Trophoblast cell (in vitro differentiated cells and primary cell): ENCODE measurements at regions not wholly inside any gene's neighbourhood (a gene's known extent, or its start where the extent isn't known, plus 50 kb on each side); places are given as distances from the start of the nearest gene placed in this dataset.

ENCODE experiments used
- DNase-seq, 2 donors: peaks; one replicate each; pipeline ENCODE4 v3.0.0-alpha.2; 2016
- H2AFZ ChIP-seq: 2 replicates; pipeline ENCODE4 v1.6.1; 2013; ENCODE audit warnings: low read length, moderate library complexity, mild to moderate bottlenecking; ENCODE audit not compliant: insufficient read depth, poor library complexity
- H2AK5ac ChIP-seq: 2 replicates; pipeline ENCODE4 v1.6.1; 2013; ENCODE audit warnings: mild to moderate bottlenecking, low read length
- H2BK120ac ChIP-seq: 2 replicates; pipeline ENCODE4 v1.6.1; 2013; ENCODE audit warnings: low read length, mild to moderate bottlenecking, moderate library complexity; ENCODE audit not compliant: insufficient read depth, poor library complexity
- H2BK12ac ChIP-seq: 2 replicates; pipeline ENCODE4 v1.6.1; 2013; ENCODE audit warnings: mild to moderate bottlenecking, low read length, moderate library complexity
- H2BK5ac ChIP-seq: 2 replicates; pipeline ENCODE4 v1.6.1; 2013; ENCODE audit warnings: low read length, low read depth, moderate library complexity, mild to moderate bottlenecking; ENCODE audit not compliant: poor library complexity
- H3K14ac ChIP-seq: 2 replicates; pipeline ENCODE4 v1.6.1; 2013; ENCODE audit warnings: mild to moderate bottlenecking, low read length
- H3K18ac ChIP-seq: 2 replicates; pipeline ENCODE4 v1.6.1; 2013; ENCODE audit warnings: mild to moderate bottlenecking, low read length
- H3K23ac ChIP-seq: 2 replicates; pipeline ENCODE4 v1.6.1; 2013; ENCODE audit warnings: low read length
- H3K27ac ChIP-seq: 2 replicates; pipeline ENCODE4 v1.5.1; 2013; ENCODE audit warnings: low read depth, mild to moderate bottlenecking, inconsistent platforms, low read length, moderate library complexity
- H3K27me3 ChIP-seq: 2 replicates; pipeline ENCODE4 v1.6.1; 2013; ENCODE audit warnings: inconsistent platforms, mild to moderate bottlenecking, low read length, moderate library complexity; ENCODE audit not compliant: insufficient read depth
- H3K36me3 ChIP-seq, 2 experiments: 1 replicate in 1 of 2; 2 replicates in 1 of 2; pipeline ENCODE4 v1.6.1; 2013; ENCODE audit warnings: low read length in 2 of 2, mild to moderate bottlenecking in 2 of 2, moderate library complexity in 1 of 2; ENCODE audit not compliant: insufficient read depth in 2 of 2, control insufficient read depth in 1 of 2
- H3K4ac ChIP-seq: 2 replicates; pipeline ENCODE4 v1.6.1; 2013; ENCODE audit warnings: low read depth, mild to moderate bottlenecking, low read length, moderate library complexity
- H3K4me1 ChIP-seq, 2 experiments: 1 replicate in 1 of 2; 2 replicates in 1 of 2; pipeline ENCODE4 v1.6.1; 2013; ENCODE audit warnings: low read length in 2 of 2, mild to moderate bottlenecking in 2 of 2, moderate library complexity in 1 of 2; ENCODE audit not compliant: insufficient read depth in 2 of 2, control insufficient read depth in 1 of 2
- H3K4me2 ChIP-seq: 2 replicates; pipeline ENCODE4 v1.6.1; 2013; ENCODE audit warnings: inconsistent platforms, mild to moderate bottlenecking, low read length, moderate library complexity
- H3K4me3 ChIP-seq: 2 replicates; pipeline ENCODE4 v1.5.1; 2013; ENCODE audit warnings: mild to moderate bottlenecking, low read depth, low read length, inconsistent platforms
- H3K79me1 ChIP-seq: one replicate; pipeline ENCODE4 v1.6.1; 2013; ENCODE audit warnings: low read length
- H3K79me2 ChIP-seq: 2 replicates; pipeline ENCODE4 v1.6.1; 2013; ENCODE audit warnings: low read length, mild to moderate bottlenecking; ENCODE audit not compliant: control insufficient read depth, insufficient read depth, poor library complexity
- H3K9ac ChIP-seq: 2 replicates; pipeline ENCODE4 v1.6.1; 2013; ENCODE audit warnings: mild to moderate bottlenecking, low read length
- H3K9me3 ChIP-seq: 2 replicates; pipeline ENCODE4 v1.6.1; 2013; ENCODE audit warnings: low read depth, mild to moderate bottlenecking, control low read depth, inconsistent platforms, low read length; ENCODE audit not compliant: insufficient read depth
- H4K12ac ChIP-seq: 2 replicates; pipeline ENCODE4 v1.6.1; 2013; ENCODE audit warnings: low read depth, mild to moderate bottlenecking, low read length, moderate library complexity
- H4K8ac ChIP-seq: 2 replicates; pipeline ENCODE4 v1.6.1; 2013; ENCODE audit warnings: low read depth, mild to moderate bottlenecking, low read length, moderate library complexity
- H4K91ac ChIP-seq: one replicate; pipeline ENCODE4 v1.6.1; 2013; ENCODE audit warnings: low read depth, mild to moderate bottlenecking, low read length, moderate library complexity
- WGBS: extraction: QIAGEN DNeasy Blood & Tissue Kit; methylation state at CpG from one replicate; pipeline ENCODE4 v1.1.7; 2013; ENCODE audit warnings: missing lambda C conversion rate; ENCODE audit not compliant: insufficient read length, insufficient coverage; ENCODE audit errors: extremely low coverage; 5-methylcytosine and 5-hydroxymethylcytosine counted together

DNA sequence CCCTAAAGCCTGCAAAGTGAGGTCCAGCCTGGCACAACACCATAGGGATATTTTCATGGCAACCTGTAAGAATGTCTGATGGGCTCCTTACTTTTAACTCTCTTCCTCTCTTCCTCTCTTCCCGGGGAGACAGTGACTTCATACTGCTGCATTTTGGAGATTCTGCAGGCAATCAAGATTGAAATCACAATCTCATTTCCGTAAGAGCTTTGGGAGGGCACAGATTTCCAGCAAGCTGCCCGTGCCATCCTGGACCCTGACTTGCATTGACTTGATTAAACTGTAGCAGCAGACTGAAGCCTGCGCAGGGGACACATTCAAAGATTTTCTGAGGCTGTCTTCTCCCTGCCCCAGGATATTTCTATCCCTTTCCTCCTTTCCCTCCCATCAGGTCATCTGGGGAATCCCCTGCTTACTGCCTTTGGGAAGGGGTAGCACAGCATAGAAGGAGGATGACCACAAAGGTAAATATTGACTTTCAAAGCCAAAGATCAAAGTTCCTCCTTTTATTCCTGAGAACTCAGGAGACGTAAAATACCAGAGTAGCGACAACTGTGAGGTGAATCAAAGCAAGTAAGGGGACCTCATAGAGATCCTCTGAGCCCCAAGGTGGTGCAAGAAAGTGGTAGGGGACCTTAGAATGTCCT is 504.0 kb upstream of the ARID1B start:
- Histone ChIP-seq H3K27ac (no peak overlapping the region), H2BK12ac (no peak overlapping the region), H2AFZ (no peak overlapping the region), H3K79me2 (no peaks in the 10 kb centered on the region), H2BK120ac (no peak overlapping the region), H3K4me1 (no peaks in the 10 kb centered on the region), H3K79me1 (no peaks in the 10 kb centered on the region), H3K27me3 (no peaks in the 10 kb centered on the region), H3K4ac (no peak overlapping the region), H3K14ac (no peak overlapping the region), H3K4me3 (no peak overlapping the region), H4K91ac (no peak overlapping the region), H3K36me3 (no peaks in the 10 kb centered on the region), H3K18ac (no peak overlapping the region), H4K8ac (no peak overlapping the region), H2AK5ac (no peak overlapping the region), H3K23ac (no peak overlapping the region), H2BK5ac (no peak overlapping the region), H3K9ac (no peak overlapping the region), H3K4me2 (no peak overlapping the region), H4K12ac (no peak overlapping the region), H3K9me3 (no peaks in the 10 kb centered on the region)
- no CpG with 5 or more reads among the region's 6 CpGs for WGBS
- no peak for DNase-seq

DNA sequence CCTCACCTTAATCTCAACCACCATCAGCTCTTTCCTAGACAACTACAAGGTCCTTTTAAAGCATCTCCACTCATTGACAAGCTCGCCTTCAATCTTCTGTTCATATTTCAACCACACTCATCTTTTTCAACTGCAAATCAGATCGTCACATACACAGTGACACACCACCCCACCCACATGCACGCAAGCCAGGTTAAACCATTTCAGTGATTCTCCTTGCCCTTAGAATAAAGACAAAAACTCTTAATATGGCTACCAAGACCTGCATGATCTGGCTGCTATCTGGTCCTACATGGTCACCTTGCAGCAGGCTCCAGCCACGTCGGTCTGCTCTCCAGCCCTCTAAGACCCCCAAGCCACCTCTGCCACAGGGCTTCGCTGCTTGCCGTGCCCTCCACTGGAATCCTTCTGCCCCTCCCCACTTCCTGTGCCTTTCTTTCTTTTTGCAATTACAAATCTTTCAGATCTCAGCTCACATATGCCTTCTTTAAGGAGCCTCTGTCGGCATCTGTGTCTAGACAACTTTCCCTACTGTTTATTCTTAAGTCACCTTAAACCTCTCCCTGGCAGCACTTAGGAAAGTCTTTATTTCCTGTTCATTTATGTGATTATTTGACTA is 507.3 kb upstream of the ARID1B start:
- H3K9me3 ChIP-seq = peaks cover 1% of the 10 kb centered on the region
- H2BK5ac ChIP-seq = no peak overlapping the region
- H3K4ac ChIP-seq = no peak overlapping the region
- no peak overlapping the region for H4K8ac ChIP-seq
- no peak overlapping the region for H3K23ac ChIP-seq
- no peaks in the 10 kb centered on the region for H3K79me2 ChIP-seq
- no peak overlapping the region for H3K14ac ChIP-seq
- no peaks in the 10 kb centered on the region for H3K4me1 ChIP-seq
- no peak overlapping the region for H2BK12ac ChIP-seq
- H4K12ac ChIP-seq = no peak overlapping the region
- H2AK5ac ChIP-seq = no peak overlapping the region
- H3K4me2 ChIP-seq = no peak overlapping the region
- H3K9ac ChIP-seq = no peak overlapping the region
- no peak overlapping the region for H3K27ac ChIP-seq
- H2BK120ac ChIP-seq = no peak overlapping the region
- H3K4me3 ChIP-seq = no peak overlapping the region
- no peak for DNase-seq
- H3K18ac ChIP-seq = no peak overlapping the region
- no peaks in the 10 kb centered on the region for H3K36me3 ChIP-seq
- H3K27me3 ChIP-seq = no peaks in the 10 kb centered on the region
- no peaks in the 10 kb centered on the region for H3K79me1 ChIP-seq
- no peak overlapping the region for H4K91ac ChIP-seq
- no peak overlapping the region for H2AFZ ChIP-seq
- WGBS = no CpG with 5 or more reads among the region's 8 CpGs

DNA sequence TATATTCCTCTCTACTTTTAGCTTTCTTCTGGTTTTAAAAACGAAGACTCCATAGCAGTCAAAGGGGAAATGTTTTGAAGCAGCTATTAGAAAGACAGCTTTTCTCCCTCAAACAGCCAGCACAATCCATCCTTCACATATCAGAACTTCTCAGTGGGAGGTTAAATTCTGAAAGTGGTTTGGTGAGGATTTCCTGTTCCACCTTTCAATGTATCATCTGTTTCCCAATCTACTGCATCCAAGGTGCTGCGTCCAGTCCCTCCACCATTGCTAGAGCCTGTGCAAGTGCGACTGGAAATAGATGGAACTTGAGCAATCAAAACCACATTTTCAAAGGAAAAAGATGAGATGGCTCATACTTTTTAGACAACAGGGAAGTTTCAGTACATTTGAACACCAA is 508.3 kb upstream of the ARID1B start:
- H3K4me1 ChIP-seq = no peaks in the 10 kb centered on the region
- no peak overlapping the region for H3K14ac ChIP-seq

DNA sequence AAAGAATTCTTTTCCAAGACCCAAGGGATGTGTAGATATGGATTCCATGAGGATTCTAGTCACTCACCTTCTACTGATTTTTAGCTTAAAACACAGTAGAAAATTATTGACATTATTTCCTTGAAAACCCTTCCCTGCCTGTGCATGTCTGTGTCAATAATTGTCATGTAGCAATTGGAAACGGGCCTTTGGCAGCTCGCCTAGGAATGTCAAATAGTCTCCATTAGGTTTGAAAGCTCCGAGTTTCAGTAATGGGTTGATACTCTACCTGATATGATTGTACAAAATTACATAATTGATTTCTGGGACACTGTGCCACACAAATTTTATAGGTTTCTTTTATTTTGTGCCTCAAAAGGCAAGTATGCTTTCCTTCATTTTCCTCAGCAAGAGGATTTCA is 515.2 kb upstream of the ARID1B start:
- H2AFZ ChIP-seq = no peak overlapping the region
- H3K18ac ChIP-seq = no peak overlapping the region
- H3K4me3 ChIP-seq = no peak overlapping the region
- H3K14ac ChIP-seq = no peak overlapping the region
- H3K4me2 ChIP-seq = no peak overlapping the region
- no peak overlapping the region for H2BK120ac ChIP-seq
- no peaks in the 10 kb centered on the region for H3K27me3 ChIP-seq
- no peak overlapping the region for H3K27ac ChIP-seq
- no peaks in the 10 kb centered on the region for H3K79me1 ChIP-seq
- H3K9me3 ChIP-seq = peaks cover 1% of the 10 kb centered on the region
- no peak for DNase-seq
- H4K12ac ChIP-seq = no peak overlapping the region
- no peak overlapping the region for H2BK12ac ChIP-seq
- H4K91ac ChIP-seq = no peak overlapping the region
- H3K23ac ChIP-seq = no peak overlapping the region
- H3K4me1 ChIP-seq = no peaks in the 10 kb centered on the region
- H3K4ac ChIP-seq = no peak overlapping the region
- no peaks in the 10 kb centered on the region for H3K36me3 ChIP-seq
- H2BK5ac ChIP-seq = no peak overlapping the region
- H2AK5ac ChIP-seq = no peak overlapping the region
- no peak overlapping the region for H4K8ac ChIP-seq
- no CpG with 5 or more reads among the region's 3 CpGs for WGBS
- no peak overlapping the region for H3K9ac ChIP-seq
- no peaks in the 10 kb centered on the region for H3K79me2 ChIP-seq

More for the DNA sequence above, 508.3 kb upstream of the ARID1B start:
- no peak overlapping the region for H2BK120ac ChIP-seq
- no peaks in the 10 kb centered on the region for H3K79me2 ChIP-seq
- H3K23ac ChIP-seq = no peak overlapping the region
- no peak for DNase-seq
- WGBS = no CpG with 5 or more reads among the region's 3 CpGs
- H4K12ac ChIP-seq = no peak overlapping the region
- no peak overlapping the region for H4K8ac ChIP-seq
- H3K4me2 ChIP-seq = no peak overlapping the region
- H3K27ac ChIP-seq = no peak overlapping the region
- no peak overlapping the region for H4K91ac ChIP-seq
- no peak overlapping the region for H3K4ac ChIP-seq
- H3K79me1 ChIP-seq = no peaks in the 10 kb centered on the region
- H2AFZ ChIP-seq = no peak overlapping the region
- no peak overlapping the region for H2AK5ac ChIP-seq
- no peak overlapping the region for H3K18ac ChIP-seq
- no peaks in the 10 kb centered on the region for H3K36me3 ChIP-seq
- no peaks in the 10 kb centered on the region for H3K27me3 ChIP-seq
- no peak overlapping the region for H3K9ac ChIP-seq
- no peak overlapping the region for H2BK5ac ChIP-seq
- no peak overlapping the region for H2BK12ac ChIP-seq
- peaks cover 1% of the 10 kb centered on the region for H3K9me3 ChIP-seq
- H3K4me3 ChIP-seq = no peak overlapping the region
